ENCODE measurements at regions not wholly inside any gene's neighbourhood (a gene's known extent, or its start where the extent isn't known, plus 50 kb on each side); places are given as distances from the start of the nearest gene placed in this dataset.

GRCh38 chr4:108450236-108450898 lies 170.0 kb upstream of the RPL34 start:
- TF ChIP-seq POLR2A (IDR thresholded peaks at IDR 0.05; ENCODE audit: low read depth, low read length) (no peak), EZH2 (IDR thresholded peaks at IDR 0.05; ENCODE audit: borderline replicate concordance, low read depth, low read length, severe bottlenecking) (no peak), CTCF (IDR thresholded peaks at IDR 0.05; ENCODE audit: extremely low read depth in 1 of 2, insufficient read depth in 1 of 2, low read depth in 1 of 2, low read length in 2 of 2) (no peak), MYC (IDR thresholded peaks at IDR 0.05; ENCODE audit: low read depth, low read length) (no peak), MAX (IDR thresholded peaks at IDR 0.05; ENCODE audit: insufficient read depth, insufficient read length) (no peak), FOS (IDR thresholded peaks at IDR 0.05; ENCODE audit: borderline replicate concordance, insufficient read depth, low read length) (no peak)

Measured in endothelial cell of umbilical vein (primary cell).